PC-3 (cell line): ENCODE measurements at regions not wholly inside any gene's neighbourhood (a gene's known extent, or its start where the extent isn't known, plus 50 kb on each side); places are given as distances from the start of the nearest gene placed in this dataset.

Source experiments
- ATAC-seq: fragments of 200-7000 bp; cut with Tn5 transposase; 2 replicates; pipeline ENCODE4 v1.9.1; 2020; ENCODE audit warnings: mild to moderate bottlenecking, moderate library complexity
- BruUV-seq: library from RNA; stranded (reverse); fragments of 400-500 nt; replicated peaks from 2 replicates; lab custom pipeline; 2021; lab: Mats Ljungman, UMichigan
- CTCF ChIA-PET: fragments of 300-600 bp; sonication (Branson Sonifier 250); formaldehyde crosslinking; loops from one replicate; lab custom pipeline; 2022; ENCODE audit warnings: antibody characterized with exemption; lab: Charles Lee
- POLR2A ChIA-PET: fragments of 300-600 bp; sonication (Branson Sonifier 250); formaldehyde crosslinking; loops from one replicate; lab custom pipeline; 2022; ENCODE audit warnings: antibody characterized with exemption; ENCODE audit not compliant: unreplicated experiment; lab: Charles Lee
- DNase-seq: peaks from one replicate; pipeline ENCODE4 v3.0.0-alpha.2; 2015
- H2AFZ ChIP-seq: fragments of 300-600 bp; sonication (generic); 2 replicates; pipeline ENCODE4 v1.6.0; 2016; ENCODE audit warnings: antibody characterized with exemption, low read length
- H3F3A ChIP-seq: fragments of 300-600 bp; sonication (generic); one replicate; pipeline ENCODE4 v1.6.0; 2017; ENCODE audit warnings: antibody characterized with exemption, low read length, control low read depth, mild to moderate bottlenecking; ENCODE audit not compliant: unreplicated experiment
- H3K27ac ChIP-seq: fragments of 300-600 bp; sonication (generic); 2 replicates; pipeline ENCODE4 v1.5.1; 2016; ENCODE audit warnings: mild to moderate bottlenecking, low read length
- H3K27me3 ChIP-seq: fragments of 300-600 bp; sonication (generic); 2 replicates; pipeline ENCODE4 v1.6.1; 2016; ENCODE audit warnings: low read length, mixed read lengths
- H3K36me3 ChIP-seq: fragments of 300-600 bp; sonication (generic); 2 replicates; pipeline ENCODE4 v1.6.1; 2016; ENCODE audit warnings: low read depth, mixed run types, low read length, mixed read lengths
- H3K4me1 ChIP-seq: fragments of 300-600 bp; sonication (generic); 2 replicates; pipeline ENCODE4 v1.5.1; 2016; ENCODE audit warnings: low read length; ENCODE audit not compliant: insufficient read depth
- H3K4me2 ChIP-seq: fragments of 300-600 bp; sonication (generic); 2 replicates; pipeline ENCODE4 v1.6.0; 2016; ENCODE audit warnings: low read length
- H3K4me3 ChIP-seq: fragments of 300-600 bp; sonication (generic); 2 replicates; pipeline ENCODE4 v1.5.1; 2016; ENCODE audit warnings: mild to moderate bottlenecking, low read length, mixed read lengths
- H3K79me2 ChIP-seq: fragments of 300-600 bp; sonication (generic); 2 replicates; pipeline ENCODE4 v1.6.1; 2017; ENCODE audit warnings: low read length, mixed read lengths
- H3K9ac ChIP-seq: fragments of 300-600 bp; sonication (generic); 2 replicates; pipeline ENCODE4 v1.6.0; 2016; ENCODE audit warnings: mild to moderate bottlenecking, low read length
- H3K9me2 ChIP-seq: fragments of 300-600 bp; sonication (generic); replicated peaks from 2 replicates; pipeline ENCODE4 v1.6.1; 2016; ENCODE audit warnings: mixed run types, low read length, mixed read lengths
- H3K9me3 ChIP-seq: fragments of 300-600 bp; sonication (generic); 2 replicates; pipeline ENCODE4 v1.6.1; 2016; ENCODE audit warnings: low read length, mixed read lengths
- H4K20me1 ChIP-seq: fragments of 300-600 bp; sonication (generic); 2 replicates; pipeline ENCODE4 v1.6.1; 2016; ENCODE audit warnings: low read length, mixed read lengths
- EZH2 ChIP-seq: fragments of 300-600 bp; sonication (generic); IDR thresholded peaks from one replicate; pipeline ENCODE4 v1.6.1; 2017; ENCODE audit warnings: antibody characterized with exemption, mild to moderate bottlenecking, low read length; ENCODE audit not compliant: unreplicated experiment
- EZH2phosphoT487 ChIP-seq: fragments of 300-600 bp; sonication (generic); IDR thresholded peaks from 2 replicates; pipeline ENCODE4 v1.6.1; 2018; ENCODE audit warnings: mild to moderate bottlenecking, antibody characterized with exemption, low read length, borderline replicate concordance
- intact Hi-C: fragments of 100-400 bp; cut with micrococcal nuclease; formaldehyde crosslinking; loops from 2 replicates; pipeline ENCODE4 v1.9.0; 2023
- TF ChIP-seq, protein P1 (sequence below): fragments of 300-600 bp; sonication (generic); conservative IDR thresholded peaks from 2 replicates; pipeline ENCODE4 v1.5.1; 2017; ENCODE audit warnings: antibody characterized with exemption, low read depth, mild to moderate bottlenecking, low read length

DNA sequence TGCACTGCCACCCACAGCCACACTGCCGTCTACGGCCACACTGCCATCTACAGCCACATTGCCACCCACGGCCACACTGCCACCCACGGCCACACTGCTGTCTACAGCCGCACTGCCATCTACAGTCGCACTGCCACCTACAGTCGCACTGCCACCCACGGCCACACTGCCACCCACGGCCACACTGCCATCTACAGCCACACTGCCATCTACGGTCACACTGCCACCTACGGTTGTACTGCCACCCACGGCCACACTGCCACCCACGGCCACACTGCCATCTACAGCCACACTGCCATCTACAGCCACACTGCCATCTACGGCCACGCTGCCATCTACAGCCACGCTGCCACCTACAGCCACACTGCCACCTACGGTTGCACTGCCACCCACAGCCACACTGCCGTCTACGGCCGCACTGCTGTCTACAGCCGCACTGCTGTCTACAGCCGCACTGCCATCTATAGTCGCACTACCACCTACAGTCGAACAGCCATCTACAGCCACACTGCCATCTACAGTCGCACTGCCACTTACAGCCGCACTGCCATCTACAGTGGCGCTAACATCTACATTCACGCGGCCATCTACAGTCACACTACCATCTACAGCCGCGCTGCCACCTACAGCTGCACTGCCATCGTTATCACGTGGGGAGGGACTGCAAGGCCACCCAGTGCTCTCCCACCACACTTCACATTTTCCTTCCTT is 154.6 kb upstream of the AFDN start:
- Histone ChIP-seq H3F3A (no peaks in the 10 kb centered on the region), H3K27ac (no peak overlapping the region), H3K9ac (no peak overlapping the region), H3K36me3 (no peaks in the 10 kb centered on the region), H3K9me2 (no peaks in the 10 kb centered on the region), H3K9me3 (no peaks in the 10 kb centered on the region), H2AFZ (no peak overlapping the region), H3K4me1 (no peaks in the 10 kb centered on the region), H3K4me2 (no peak overlapping the region), H3K27me3 (0 out of 2 replicates have a peak, but pooled peaks cover 4% of the 10 kb centered on the region), H3K4me3 (no peak overlapping the region), H4K20me1 (no peaks in the 10 kb centered on the region), H3K79me2 (no peaks in the 10 kb centered on the region)
- no TSS peak for BruUV-seq
- TF ChIP-seq EZH2 = no peak
- TF ChIP-seq, protein P1, sequence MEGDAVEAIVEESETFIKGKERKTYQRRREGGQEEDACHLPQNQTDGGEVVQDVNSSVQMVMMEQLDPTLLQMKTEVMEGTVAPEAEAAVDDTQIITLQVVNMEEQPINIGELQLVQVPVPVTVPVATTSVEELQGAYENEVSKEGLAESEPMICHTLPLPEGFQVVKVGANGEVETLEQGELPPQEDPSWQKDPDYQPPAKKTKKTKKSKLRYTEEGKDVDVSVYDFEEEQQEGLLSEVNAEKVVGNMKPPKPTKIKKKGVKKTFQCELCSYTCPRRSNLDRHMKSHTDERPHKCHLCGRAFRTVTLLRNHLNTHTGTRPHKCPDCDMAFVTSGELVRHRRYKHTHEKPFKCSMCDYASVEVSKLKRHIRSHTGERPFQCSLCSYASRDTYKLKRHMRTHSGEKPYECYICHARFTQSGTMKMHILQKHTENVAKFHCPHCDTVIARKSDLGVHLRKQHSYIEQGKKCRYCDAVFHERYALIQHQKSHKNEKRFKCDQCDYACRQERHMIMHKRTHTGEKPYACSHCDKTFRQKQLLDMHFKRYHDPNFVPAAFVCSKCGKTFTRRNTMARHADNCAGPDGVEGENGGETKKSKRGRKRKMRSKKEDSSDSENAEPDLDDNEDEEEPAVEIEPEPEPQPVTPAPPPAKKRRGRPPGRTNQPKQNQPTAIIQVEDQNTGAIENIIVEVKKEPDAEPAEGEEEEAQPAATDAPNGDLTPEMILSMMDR = no peak
- TF ChIP-seq EZH2phosphoT487 = no peak
- ATAC-seq (no peak), DNase-seq (no peak)
- intact Hi-C loops = no loop called here
- POLR2A ChIA-PET = no interaction called here
- CTCF ChIA-PET = no interaction called here

DNA sequence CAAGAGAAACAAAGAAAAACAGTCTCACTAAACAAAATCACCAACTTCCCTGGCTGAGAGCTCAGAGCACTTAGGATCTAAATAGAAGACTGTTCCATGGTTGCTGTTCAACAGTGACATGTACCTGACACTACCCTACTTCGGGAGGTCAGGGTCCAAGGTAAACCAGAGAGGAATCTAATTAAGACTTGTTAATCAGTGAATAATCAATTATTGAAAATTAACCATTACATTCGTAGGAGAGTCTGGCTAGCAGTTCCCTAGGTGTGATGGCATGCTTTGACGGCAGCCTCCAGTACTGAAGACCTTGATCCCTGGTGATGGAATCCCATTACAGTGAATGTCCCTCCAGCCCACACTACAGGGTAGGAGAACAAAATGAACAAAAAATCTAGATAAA is 154.0 kb upstream of the AFDN start:
- Histone ChIP-seq H3K9ac (no peak overlapping the region), H3K36me3 (no peaks in the 10 kb centered on the region), H3K27ac (no peak overlapping the region), H3F3A (no peaks in the 10 kb centered on the region), H4K20me1 (no peaks in the 10 kb centered on the region), H2AFZ (no peak overlapping the region), H3K4me1 (no peaks in the 10 kb centered on the region), H3K79me2 (no peaks in the 10 kb centered on the region), H3K9me2 (no peaks in the 10 kb centered on the region), H3K9me3 (no peaks in the 10 kb centered on the region), H3K27me3 (peaks cover 9% of the 10 kb centered on the region), H3K4me2 (no peak overlapping the region), H3K4me3 (no peak overlapping the region)
- ChIA-PET POLR2A (no interaction called here), CTCF (no interaction called here)
- BruUV-seq = no TSS peak
- intact Hi-C loops = no loop called here
- TF ChIP-seq, protein P1 = no peak
- TF ChIP-seq EZH2phosphoT487 = no peak
- no peak for TF ChIP-seq EZH2
- ATAC-seq = no peak
- DNase-seq = no peak

DNA sequence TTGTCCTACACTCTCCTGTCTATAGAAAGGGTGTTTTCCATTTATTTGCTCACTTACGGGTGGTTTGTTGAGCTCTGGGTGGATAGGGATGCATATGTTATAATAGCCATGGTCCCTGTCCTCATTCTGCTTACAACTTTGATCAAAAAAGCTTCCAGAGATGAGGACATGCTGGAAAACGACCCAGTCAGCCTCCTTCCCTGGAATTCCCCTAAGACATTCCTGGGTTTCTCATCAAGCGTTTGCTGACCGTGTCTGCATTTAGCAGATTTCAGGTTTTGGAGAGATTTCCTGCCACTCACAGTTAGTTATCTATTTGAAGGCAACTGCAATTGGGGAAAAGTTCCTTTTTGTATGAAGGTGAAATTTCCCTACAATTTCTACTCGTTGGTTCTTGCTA is 152.8 kb upstream of the AFDN start:
- no peak overlapping the region for H3K4me2 ChIP-seq
- no peaks in the 10 kb centered on the region for H3K79me2 ChIP-seq
- H3K9ac ChIP-seq = no peak overlapping the region
- H2AFZ ChIP-seq = no peak overlapping the region
- H3K9me2 ChIP-seq = no peaks in the 10 kb centered on the region
- H3K27me3 ChIP-seq = peaks cover 20% of the 10 kb centered on the region
- CTCF ChIA-PET = no interaction called here
- ATAC-seq (no peak), DNase-seq (no peak)
- H4K20me1 ChIP-seq = no peaks in the 10 kb centered on the region
- H3K36me3 ChIP-seq = no peaks in the 10 kb centered on the region
- TF ChIP-seq EZH2phosphoT487 (no peak), EZH2 (no peak)
- TF ChIP-seq, protein P1 = no peak
- intact Hi-C loops = no loop called here
- H3K9me3 ChIP-seq = no peaks in the 10 kb centered on the region
- H3F3A ChIP-seq = no peaks in the 10 kb centered on the region
- H3K4me3 ChIP-seq = no peak overlapping the region
- POLR2A ChIA-PET = no interaction called here
- no TSS peak for BruUV-seq
- H3K27ac ChIP-seq = no peak overlapping the region
- no peaks in the 10 kb centered on the region for H3K4me1 ChIP-seq
